Caco-2 (cell line): ENCODE measurements at regions not wholly inside any gene's neighbourhood (a gene's known extent, or its start where the extent isn't known, plus 50 kb on each side); places are given as distances from the start of the nearest gene placed in this dataset.

ENCODE experiments used
- BruUV-seq: library from RNA; stranded (reverse); fragments of 400-500 nt; replicated peaks from 2 replicates; lab custom pipeline; 2021; lab: Mats Ljungman, UMichigan
- CTCF ChIA-PET: fragments of 300-600 bp; sonication (Branson Sonifier 250); formaldehyde crosslinking; loops from one replicate; lab custom pipeline; 2022; ENCODE audit warnings: antibody characterized with exemption; lab: Charles Lee
- POLR2A ChIA-PET: fragments of 300-600 bp; sonication (Branson Sonifier 250); formaldehyde crosslinking; loops from one replicate; lab custom pipeline; 2022; ENCODE audit warnings: antibody characterized with exemption; lab: Charles Lee
- DNase-seq, 2 experiments: peaks; one replicate each; pipeline versions ENCODE4 v3.0.0 to v3.0.0-alpha.2; 2020 to 2022
- H3K27me3 ChIP-seq: replicated peaks from 2 replicates; pipeline ENCODE4 v1.6.0; 2011; ENCODE audit warnings: low read length; ENCODE audit not compliant: control insufficient read depth, insufficient read depth
- H3K36me3 ChIP-seq: 2 replicates; pipeline ENCODE4 v1.5.1; 2011; ENCODE audit warnings: low read length; ENCODE audit not compliant: control insufficient read depth, insufficient read depth
- H3K4me1 ChIP-seq: fragments of 250-450 bp; sonication (Bioruptor Pico); 2 replicates; pipeline ENCODE4 v1.5.1; 2020; ENCODE audit warnings: mild to moderate bottlenecking
- H3K4me3 ChIP-seq: 2 replicates; pipeline ENCODE4 v1.5.1; 2011; ENCODE audit warnings: low read depth, mild to moderate bottlenecking, control low read depth, low read length
- H3K9me3 ChIP-seq: fragments of 250-450 bp; sonication (Bioruptor Pico); 2 replicates; pipeline ENCODE4 v1.5.1; 2020; ENCODE audit warnings: mild to moderate bottlenecking, moderate library complexity
- H3K27ac Mint-ChIP-seq: one replicate; pipeline ENCODE4 v1.8.0; 2022; ENCODE audit warnings: mixed read lengths; ENCODE audit not compliant: unreplicated experiment
- H3K27me3 Mint-ChIP-seq: one replicate; pipeline ENCODE4 v1.8.0; 2022; ENCODE audit warnings: mixed read lengths; ENCODE audit not compliant: insufficient read depth, unreplicated experiment
- H3K36me3 Mint-ChIP-seq: one replicate; pipeline ENCODE4 v1.8.0; 2022; ENCODE audit warnings: mild to moderate bottlenecking, mixed read lengths; ENCODE audit not compliant: insufficient read depth, unreplicated experiment
- H3K4me1 Mint-ChIP-seq: one replicate; pipeline ENCODE4 v1.8.0; 2022; ENCODE audit warnings: low read depth, mixed read lengths; ENCODE audit not compliant: unreplicated experiment
- H3K4me3 Mint-ChIP-seq: one replicate; pipeline ENCODE4 v1.8.0; 2022; ENCODE audit warnings: mild to moderate bottlenecking, moderate library complexity, mixed read lengths; ENCODE audit not compliant: unreplicated experiment
- H3K9me3 Mint-ChIP-seq: one replicate; pipeline ENCODE4 v1.8.0; 2022; ENCODE audit warnings: mixed read lengths; ENCODE audit not compliant: unreplicated experiment
- intact Hi-C: fragments of 100-400 bp; cut with micrococcal nuclease; formaldehyde crosslinking; loops from one replicate; pipeline ENCODE4 v1.10.0; 2022; ENCODE audit not compliant: unreplicated experiment
- TF ChIP-seq, protein P1 (sequence below), 2 experiments: fragments of 200-600 bp in 1 of 2; IDR thresholded peaks; 1 replicate in 1 of 2; 2 replicates in 1 of 2; pipeline versions ENCODE4 v1.5.1 to v1.8.0; 2011 to 2022; ENCODE audit warnings: antibody characterized with exemption in 1 of 2, control low read depth in 1 of 2, inconsistent platforms in 1 of 2, low read depth in 1 of 2, low read length in 1 of 2, mild to moderate bottlenecking in 1 of 2, moderate library complexity in 1 of 2; ENCODE audit not compliant: insufficient read depth in 1 of 2, severe bottlenecking in 1 of 2, unreplicated experiment in 1 of 2

GRCh38 chr13:95385373-95385772, 84.1 kb upstream of the ABCC4 start:
- ChIA-PET POLR2A (no interaction called here), CTCF (interaction anchor here (0.8 kb wide), 1 partner anchor 194 kb away, joined by 3 read pairs; no protein-coding TSS in a partner anchor)
- Mint-ChIP-seq H3K9me3 (no peaks in the 10 kb centered on the region), H3K27ac (no peak overlapping the region), H3K27me3 (peaks cover 11% of the 10 kb centered on the region), H3K4me1 (peaks cover 4% of the 10 kb centered on the region), H3K4me3 (no peak overlapping the region), H3K36me3 (no peaks in the 10 kb centered on the region)
- Histone ChIP-seq H3K4me3 (no peak overlapping the region), H3K36me3 (no peaks in the 10 kb centered on the region), H3K9me3 (no peaks in the 10 kb centered on the region), H3K27me3 (0 out of 2 replicates have a peak, but pooled peaks cover 1% of the 10 kb centered on the region), H3K4me1 (no peaks in the 10 kb centered on the region)
- TF ChIP-seq, protein P1, sequence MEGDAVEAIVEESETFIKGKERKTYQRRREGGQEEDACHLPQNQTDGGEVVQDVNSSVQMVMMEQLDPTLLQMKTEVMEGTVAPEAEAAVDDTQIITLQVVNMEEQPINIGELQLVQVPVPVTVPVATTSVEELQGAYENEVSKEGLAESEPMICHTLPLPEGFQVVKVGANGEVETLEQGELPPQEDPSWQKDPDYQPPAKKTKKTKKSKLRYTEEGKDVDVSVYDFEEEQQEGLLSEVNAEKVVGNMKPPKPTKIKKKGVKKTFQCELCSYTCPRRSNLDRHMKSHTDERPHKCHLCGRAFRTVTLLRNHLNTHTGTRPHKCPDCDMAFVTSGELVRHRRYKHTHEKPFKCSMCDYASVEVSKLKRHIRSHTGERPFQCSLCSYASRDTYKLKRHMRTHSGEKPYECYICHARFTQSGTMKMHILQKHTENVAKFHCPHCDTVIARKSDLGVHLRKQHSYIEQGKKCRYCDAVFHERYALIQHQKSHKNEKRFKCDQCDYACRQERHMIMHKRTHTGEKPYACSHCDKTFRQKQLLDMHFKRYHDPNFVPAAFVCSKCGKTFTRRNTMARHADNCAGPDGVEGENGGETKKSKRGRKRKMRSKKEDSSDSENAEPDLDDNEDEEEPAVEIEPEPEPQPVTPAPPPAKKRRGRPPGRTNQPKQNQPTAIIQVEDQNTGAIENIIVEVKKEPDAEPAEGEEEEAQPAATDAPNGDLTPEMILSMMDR (IDR thresholded peaks at IDR 0.05; ENCODE audit: insufficient read depth in 1 of 2, low read depth in 1 of 2, low read length in 1 of 2, severe bottlenecking in 1 of 2, unreplicated experiment in 1 of 2) = no peak
- BruUV-seq = no TSS peak
- intact Hi-C loops = no loop called here
- DNase-seq = no peak

DNA sequence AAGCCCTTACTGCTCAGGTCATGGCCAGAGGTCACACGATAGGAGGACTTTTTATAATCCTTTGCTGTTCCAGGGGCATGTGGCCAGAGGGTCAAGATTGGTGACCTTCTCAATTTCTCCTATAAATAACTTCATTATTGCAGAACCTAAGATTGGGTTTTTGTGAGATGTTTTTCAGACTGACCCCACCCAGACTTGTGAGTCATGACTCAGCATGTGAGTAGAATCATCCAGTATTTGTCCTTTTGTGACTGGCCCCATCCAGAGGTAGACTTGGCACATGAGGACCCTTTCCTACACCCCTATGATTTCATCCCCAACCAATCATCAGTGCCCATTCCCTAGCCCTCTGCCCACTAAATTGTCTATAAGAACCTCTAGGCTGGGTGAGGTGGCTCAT, 84.5 kb upstream of the ABCC4 start:
- BruUV-seq = no TSS peak
- POLR2A ChIA-PET = no interaction called here
- TF ChIP-seq, protein P1 (IDR thresholded peaks at IDR 0.05; ENCODE audit: insufficient read depth in 1 of 2, low read depth in 1 of 2, low read length in 1 of 2, severe bottlenecking in 1 of 2, unreplicated experiment in 1 of 2) = no peak
- Mint-ChIP-seq H3K4me1 (no peaks in the 10 kb centered on the region), H3K4me3 (no peak overlapping the region), H3K36me3 (no peaks in the 10 kb centered on the region), H3K27me3 (peaks cover 14% of the 10 kb centered on the region), H3K9me3 (no peaks in the 10 kb centered on the region), H3K27ac (no peak overlapping the region)
- Histone ChIP-seq H3K9me3 (no peaks in the 10 kb centered on the region), H3K4me3 (no peak overlapping the region), H3K4me1 (no peaks in the 10 kb centered on the region), H3K36me3 (no peaks in the 10 kb centered on the region), H3K27me3 (0 out of 2 replicates have a peak, but pooled peaks cover 1% of the 10 kb centered on the region)
- intact Hi-C loops = no loop called here
- CTCF ChIA-PET = no interaction called here
- no peak for DNase-seq

- H3K27me3 Mint-ChIP-seq = peaks cover 16% of the 10 kb centered on the region
- H3K36me3 Mint-ChIP-seq = no peaks in the 10 kb centered on the region
- H3K9me3 ChIP-seq = no peaks in the 10 kb centered on the region
- ChIA-PET CTCF (no interaction called here), POLR2A (no interaction called here)
- no peaks in the 10 kb centered on the region for H3K4me1 Mint-ChIP-seq
- no peak overlapping the region for H3K4me3 Mint-ChIP-seq
- TF ChIP-seq, protein P1 (IDR thresholded peaks at IDR 0.05; ENCODE audit: insufficient read depth in 1 of 2, low read depth in 1 of 2, low read length in 1 of 2, severe bottlenecking in 1 of 2, unreplicated experiment in 1 of 2) = no peak
- H3K27ac Mint-ChIP-seq = no peak overlapping the region
- H3K9me3 Mint-ChIP-seq = no peaks in the 10 kb centered on the region
- no TSS peak for BruUV-seq
- intact Hi-C loops = no loop called here
- no peak overlapping the region for H3K4me3 ChIP-seq
- no peaks in the 10 kb centered on the region for H3K36me3 ChIP-seq
- H3K4me1 ChIP-seq = no peaks in the 10 kb centered on the region
- no peak for DNase-seq
- 0 out of 2 replicates have a peak, but pooled peaks cover 1% of the 10 kb centered on the region for H3K27me3 ChIP-seq
These were observed 85.1 kb upstream of the ABCC4 start for GRCh38 chr13:95386370-95386769.
